WTC11 (cell line): ENCODE measurements at regions not wholly inside any gene's neighbourhood (a gene's known extent, or its start where the extent isn't known, plus 50 kb on each side); places are given as distances from the start of the nearest gene placed in this dataset.

Source experiments
- ATAC-seq: fragments of 200-7000 bp; cut with Tn5 transposase; 2 replicates; pipeline ENCODE4 v1.10.0; 2021; ENCODE audit warnings: mild to moderate bottlenecking, moderate library complexity
- CTCF ChIA-PET: fragments of 300-600 bp; sonication (Branson Sonifier 250); formaldehyde crosslinking; loops from one replicate; lab custom pipeline; 2021; ENCODE audit warnings: antibody characterized with exemption; lab: Charles Lee
- POLR2A ChIA-PET: fragments of 350-600 bp; sonication (Branson Sonifier 250); formaldehyde crosslinking; loops from one replicate; lab custom pipeline; 2021; ENCODE audit warnings: antibody characterized with exemption; lab: Charles Lee
- DNase-seq: peaks from one replicate; pipeline ENCODE4 v3.0.0; 2021; ENCODE audit warnings: low spot score
- H3K27ac Mint-ChIP-seq: 2 replicates; pipeline ENCODE4 v1.8.0; 2021; ENCODE audit warnings: mixed read lengths
- H3K27me3 Mint-ChIP-seq: 2 replicates; pipeline ENCODE4 v1.8.0; 2021; ENCODE audit warnings: low read depth, mild to moderate bottlenecking, moderate library complexity, mixed read lengths
- H3K36me3 Mint-ChIP-seq: 2 replicates; pipeline ENCODE4 v1.8.0; 2021; ENCODE audit warnings: mixed read lengths
- H3K4me1 Mint-ChIP-seq: 2 replicates; pipeline ENCODE4 v1.8.0; 2022; ENCODE audit warnings: mixed read lengths
- H3K4me3 Mint-ChIP-seq: 2 replicates; pipeline ENCODE4 v1.8.0; 2021; ENCODE audit warnings: mild to moderate bottlenecking, moderate library complexity, mixed read lengths
- H3K9me3 Mint-ChIP-seq: 2 replicates; pipeline ENCODE4 v1.8.0; 2021; ENCODE audit warnings: mixed read lengths
- ATF1 ChIP-seq: sonication (generic); formaldehyde crosslinking; IDR thresholded peaks from 2 replicates; pipeline ENCODE4 v1.8.1; 2023; ENCODE audit warnings: mild to moderate bottlenecking, moderate library complexity, missing genetic modification reagents
- CBFB ChIP-seq: sonication (generic); formaldehyde crosslinking; IDR thresholded peaks from 2 replicates; pipeline ENCODE4 v1.8.1; 2022; ENCODE audit warnings: mild to moderate bottlenecking, low read depth, missing genetic modification reagents
- ETV6 ChIP-seq: sonication (generic); formaldehyde crosslinking; IDR thresholded peaks from 2 replicates; pipeline ENCODE4 v1.8.1; 2022; ENCODE audit warnings: mild to moderate bottlenecking, missing genetic modification reagents
- PRRX2 ChIP-seq: fragments of 250-450 bp; sonication (Bioruptor Pico); IDR thresholded peaks from 2 replicates; pipeline ENCODE4 v1.8.0; 2021; ENCODE audit warnings: mild to moderate bottlenecking
- SMAD3 ChIP-seq: sonication (generic); formaldehyde crosslinking; IDR thresholded peaks from 2 replicates; pipeline ENCODE4 v1.8.0; 2022; ENCODE audit warnings: missing genetic modification reagents, mild to moderate bottlenecking, borderline replicate concordance
- SMAD4 ChIP-seq: sonication (generic); formaldehyde crosslinking; IDR thresholded peaks from 2 replicates; pipeline ENCODE4 v1.8.0; 2022; ENCODE audit warnings: mild to moderate bottlenecking, missing genetic modification reagents
- SOX15 ChIP-seq: fragments of 250-450 bp; sonication (Bioruptor Pico); IDR thresholded peaks from 2 replicates; pipeline ENCODE4 v1.9.0; 2021; ENCODE audit warnings: mild to moderate bottlenecking
- TCF7 ChIP-seq: sonication (generic); formaldehyde crosslinking; IDR thresholded peaks from 2 replicates; pipeline ENCODE4 v1.8.0; 2022; ENCODE audit warnings: mild to moderate bottlenecking, low read depth, missing genetic modification reagents, moderate library complexity
- ZBTB21 ChIP-seq: sonication (generic); formaldehyde crosslinking; IDR thresholded peaks from 2 replicates; pipeline ENCODE4 v1.8.1; 2023; ENCODE audit warnings: mild to moderate bottlenecking, missing genetic modification reagents, borderline replicate concordance
- TF ChIP-seq, protein P1 (sequence below): sonication (generic); formaldehyde crosslinking; conservative IDR thresholded peaks from 2 replicates; pipeline ENCODE4 v1.8.1; 2023; ENCODE audit warnings: mild to moderate bottlenecking, low read depth, missing genetic modification reagents, moderate library complexity
- TF ChIP-seq, protein P2 (sequence below): sonication (generic); formaldehyde crosslinking; IDR thresholded peaks from 2 replicates; pipeline ENCODE4 v1.8.0; 2022; ENCODE audit warnings: mild to moderate bottlenecking, missing genetic modification reagents
- TF ChIP-seq, protein P3 (sequence below): sonication (generic); formaldehyde crosslinking; IDR thresholded peaks from 2 replicates; pipeline ENCODE4 v1.8.1; 2022; ENCODE audit warnings: low read depth, missing genetic modification reagents, borderline replicate concordance
- TF ChIP-seq, protein P4 (sequence below): sonication (generic); formaldehyde crosslinking; IDR thresholded peaks from 2 replicates; pipeline ENCODE4 v1.8.1; 2023; ENCODE audit warnings: mild to moderate bottlenecking, missing genetic modification reagents
- TF ChIP-seq, protein P5 (sequence below): sonication (generic); formaldehyde crosslinking; IDR thresholded peaks from 2 replicates; pipeline ENCODE4 v1.8.1; 2023; ENCODE audit warnings: mild to moderate bottlenecking, missing genetic modification reagents, moderate library complexity
- TF ChIP-seq, protein P6 (sequence below): fragments of 250-450 bp; sonication (Bioruptor Pico); IDR thresholded peaks from 2 replicates; pipeline ENCODE4 v1.9.0; 2021; ENCODE audit warnings: mild to moderate bottlenecking
- TF ChIP-seq, protein P7 (sequence below): sonication (generic); formaldehyde crosslinking; IDR thresholded peaks from 2 replicates; pipeline ENCODE4 v1.8.1; 2022; ENCODE audit warnings: missing genetic modification reagents, borderline replicate concordance
- TF ChIP-seq, protein P8 (sequence below): fragments of 250-450 bp; sonication (Bioruptor Pico); IDR thresholded peaks from 2 replicates; pipeline ENCODE4 v1.9.0; 2021; ENCODE audit warnings: mild to moderate bottlenecking, borderline replicate concordance

DNA sequence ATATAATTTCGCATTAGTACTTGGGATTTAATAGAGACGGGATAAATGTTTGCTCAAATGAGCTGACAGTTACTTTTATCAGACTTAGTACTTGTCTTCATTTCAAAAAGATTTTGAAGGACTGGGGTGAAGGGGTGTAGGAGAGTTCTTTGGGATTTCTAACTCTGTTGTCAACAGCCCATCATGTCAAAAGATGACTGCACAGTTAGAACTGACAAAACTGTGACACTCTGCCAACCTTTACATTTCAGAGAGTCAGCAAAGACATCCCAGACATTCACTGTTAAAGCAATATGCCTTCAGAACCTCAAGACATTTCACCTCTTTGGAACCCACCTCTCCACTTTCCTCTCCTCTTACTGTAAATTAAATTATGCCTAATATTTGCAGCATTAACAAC is 285.4 kb upstream of the SPHKAP start (continued):
- TF ChIP-seq, protein P1, sequence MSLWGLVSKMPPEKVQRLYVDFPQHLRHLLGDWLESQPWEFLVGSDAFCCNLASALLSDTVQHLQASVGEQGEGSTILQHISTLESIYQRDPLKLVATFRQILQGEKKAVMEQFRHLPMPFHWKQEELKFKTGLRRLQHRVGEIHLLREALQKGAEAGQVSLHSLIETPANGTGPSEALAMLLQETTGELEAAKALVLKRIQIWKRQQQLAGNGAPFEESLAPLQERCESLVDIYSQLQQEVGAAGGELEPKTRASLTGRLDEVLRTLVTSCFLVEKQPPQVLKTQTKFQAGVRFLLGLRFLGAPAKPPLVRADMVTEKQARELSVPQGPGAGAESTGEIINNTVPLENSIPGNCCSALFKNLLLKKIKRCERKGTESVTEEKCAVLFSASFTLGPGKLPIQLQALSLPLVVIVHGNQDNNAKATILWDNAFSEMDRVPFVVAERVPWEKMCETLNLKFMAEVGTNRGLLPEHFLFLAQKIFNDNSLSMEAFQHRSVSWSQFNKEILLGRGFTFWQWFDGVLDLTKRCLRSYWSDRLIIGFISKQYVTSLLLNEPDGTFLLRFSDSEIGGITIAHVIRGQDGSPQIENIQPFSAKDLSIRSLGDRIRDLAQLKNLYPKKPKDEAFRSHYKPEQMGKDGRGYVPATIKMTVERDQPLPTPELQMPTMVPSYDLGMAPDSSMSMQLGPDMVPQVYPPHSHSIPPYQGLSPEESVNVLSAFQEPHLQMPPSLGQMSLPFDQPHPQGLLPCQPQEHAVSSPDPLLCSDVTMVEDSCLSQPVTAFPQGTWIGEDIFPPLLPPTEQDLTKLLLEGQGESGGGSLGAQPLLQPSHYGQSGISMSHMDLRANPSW: no peak
- TF ChIP-seq, protein P2, sequence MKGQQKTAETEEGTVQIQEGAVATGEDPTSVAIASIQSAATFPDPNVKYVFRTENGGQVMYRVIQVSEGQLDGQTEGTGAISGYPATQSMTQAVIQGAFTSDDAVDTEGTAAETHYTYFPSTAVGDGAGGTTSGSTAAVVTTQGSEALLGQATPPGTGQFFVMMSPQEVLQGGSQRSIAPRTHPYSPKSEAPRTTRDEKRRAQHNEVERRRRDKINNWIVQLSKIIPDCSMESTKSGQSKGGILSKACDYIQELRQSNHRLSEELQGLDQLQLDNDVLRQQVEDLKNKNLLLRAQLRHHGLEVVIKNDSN (CRISPR knock-in tag): no peak

DNA sequence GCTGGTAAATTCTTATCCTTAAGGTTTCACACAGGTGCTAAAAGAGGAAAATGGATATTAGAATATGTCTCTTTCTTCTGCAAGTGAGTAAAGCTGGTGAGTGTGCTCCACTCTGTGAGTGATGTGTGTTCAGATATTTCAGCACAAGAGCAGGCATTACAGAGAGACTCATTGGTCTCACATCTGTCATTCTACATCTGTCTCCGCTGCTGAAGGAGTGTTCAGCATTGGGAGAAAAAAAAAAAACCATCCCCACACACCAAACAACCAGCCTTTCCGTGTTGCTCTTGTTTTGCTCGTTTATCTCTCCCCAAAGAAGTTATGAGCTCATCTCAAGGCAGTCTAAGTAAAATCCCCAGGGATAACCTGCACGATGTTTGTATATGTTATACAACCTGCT is 283.9 kb upstream of the SPHKAP start:
- CTCF ChIA-PET: no interaction called here
- ATAC-seq (no peak), DNase-seq (no peak)
- H3K36me3 Mint-ChIP-seq: peaks cover 11% of the 10 kb centered on the region
- POLR2A ChIA-PET: no interaction called here
- H3K27ac Mint-ChIP-seq: no peak overlapping the region
- no peaks in the 10 kb centered on the region for H3K27me3 Mint-ChIP-seq
- TF ChIP-seq, protein P3, sequence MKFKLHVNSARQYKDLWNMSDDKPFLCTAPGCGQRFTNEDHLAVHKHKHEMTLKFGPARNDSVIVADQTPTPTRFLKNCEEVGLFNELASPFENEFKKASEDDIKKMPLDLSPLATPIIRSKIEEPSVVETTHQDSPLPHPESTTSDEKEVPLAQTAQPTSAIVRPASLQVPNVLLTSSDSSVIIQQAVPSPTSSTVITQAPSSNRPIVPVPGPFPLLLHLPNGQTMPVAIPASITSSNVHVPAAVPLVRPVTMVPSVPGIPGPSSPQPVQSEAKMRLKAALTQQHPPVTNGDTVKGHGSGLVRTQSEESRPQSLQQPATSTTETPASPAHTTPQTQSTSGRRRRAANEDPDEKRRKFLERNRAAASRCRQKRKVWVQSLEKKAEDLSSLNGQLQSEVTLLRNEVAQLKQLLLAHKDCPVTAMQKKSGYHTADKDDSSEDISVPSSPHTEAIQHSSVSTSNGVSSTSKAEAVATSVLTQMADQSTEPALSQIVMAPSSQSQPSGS (CRISPR knock-in tag): no peak
- no peak for TF ChIP-seq ZBTB21 (CRISPR knock-in tag)
- no peak for TF ChIP-seq SOX15 (CRISPR knock-in tag)
- TF ChIP-seq TCF7 (CRISPR knock-in tag): no peak
- TF ChIP-seq, protein P4, sequence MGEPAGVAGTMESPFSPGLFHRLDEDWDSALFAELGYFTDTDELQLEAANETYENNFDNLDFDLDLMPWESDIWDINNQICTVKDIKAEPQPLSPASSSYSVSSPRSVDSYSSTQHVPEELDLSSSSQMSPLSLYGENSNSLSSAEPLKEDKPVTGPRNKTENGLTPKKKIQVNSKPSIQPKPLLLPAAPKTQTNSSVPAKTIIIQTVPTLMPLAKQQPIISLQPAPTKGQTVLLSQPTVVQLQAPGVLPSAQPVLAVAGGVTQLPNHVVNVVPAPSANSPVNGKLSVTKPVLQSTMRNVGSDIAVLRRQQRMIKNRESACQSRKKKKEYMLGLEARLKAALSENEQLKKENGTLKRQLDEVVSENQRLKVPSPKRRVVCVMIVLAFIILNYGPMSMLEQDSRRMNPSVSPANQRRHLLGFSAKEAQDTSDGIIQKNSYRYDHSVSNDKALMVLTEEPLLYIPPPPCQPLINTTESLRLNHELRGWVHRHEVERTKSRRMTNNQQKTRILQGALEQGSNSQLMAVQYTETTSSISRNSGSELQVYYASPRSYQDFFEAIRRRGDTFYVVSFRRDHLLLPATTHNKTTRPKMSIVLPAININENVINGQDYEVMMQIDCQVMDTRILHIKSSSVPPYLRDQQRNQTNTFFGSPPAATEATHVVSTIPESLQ (CRISPR knock-in tag): no peak
- TF ChIP-seq ETV6: no peak
- TF ChIP-seq, protein P5, sequence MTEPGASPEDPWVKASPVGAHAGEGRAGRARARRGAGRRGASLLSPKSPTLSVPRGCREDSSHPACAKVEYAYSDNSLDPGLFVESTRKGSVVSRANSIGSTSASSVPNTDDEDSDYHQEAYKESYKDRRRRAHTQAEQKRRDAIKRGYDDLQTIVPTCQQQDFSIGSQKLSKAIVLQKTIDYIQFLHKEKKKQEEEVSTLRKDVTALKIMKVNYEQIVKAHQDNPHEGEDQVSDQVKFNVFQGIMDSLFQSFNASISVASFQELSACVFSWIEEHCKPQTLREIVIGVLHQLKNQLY (CRISPR knock-in tag): no peak
- TF ChIP-seq SMAD3 (CRISPR knock-in tag): no peak
- no peak for TF ChIP-seq CBFB
- no peak for TF ChIP-seq PRRX2 (CRISPR knock-in tag)
- TF ChIP-seq, protein P6, sequence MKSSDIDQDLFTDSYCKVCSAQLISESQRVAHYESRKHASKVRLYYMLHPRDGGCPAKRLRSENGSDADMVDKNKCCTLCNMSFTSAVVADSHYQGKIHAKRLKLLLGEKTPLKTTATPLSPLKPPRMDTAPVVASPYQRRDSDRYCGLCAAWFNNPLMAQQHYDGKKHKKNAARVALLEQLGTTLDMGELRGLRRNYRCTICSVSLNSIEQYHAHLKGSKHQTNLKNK: no peak
- TF ChIP-seq, protein P7, sequence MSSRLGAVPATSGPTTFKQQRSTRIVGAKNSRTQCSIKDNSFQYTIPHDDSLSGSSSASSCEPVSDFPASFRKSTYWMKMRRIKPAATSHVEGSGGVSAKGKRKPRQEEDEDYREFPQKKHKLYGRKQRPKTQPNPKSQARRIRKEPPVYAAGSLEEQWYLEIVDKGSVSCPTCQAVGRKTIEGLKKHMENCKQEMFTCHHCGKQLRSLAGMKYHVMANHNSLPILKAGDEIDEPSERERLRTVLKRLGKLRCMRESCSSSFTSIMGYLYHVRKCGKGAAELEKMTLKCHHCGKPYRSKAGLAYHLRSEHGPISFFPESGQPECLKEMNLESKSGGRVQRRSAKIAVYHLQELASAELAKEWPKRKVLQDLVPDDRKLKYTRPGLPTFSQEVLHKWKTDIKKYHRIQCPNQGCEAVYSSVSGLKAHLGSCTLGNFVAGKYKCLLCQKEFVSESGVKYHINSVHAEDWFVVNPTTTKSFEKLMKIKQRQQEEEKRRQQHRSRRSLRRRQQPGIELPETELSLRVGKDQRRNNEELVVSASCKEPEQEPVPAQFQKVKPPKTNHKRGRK (CRISPR knock-in tag): no peak
- TF ChIP-seq, protein P8, sequence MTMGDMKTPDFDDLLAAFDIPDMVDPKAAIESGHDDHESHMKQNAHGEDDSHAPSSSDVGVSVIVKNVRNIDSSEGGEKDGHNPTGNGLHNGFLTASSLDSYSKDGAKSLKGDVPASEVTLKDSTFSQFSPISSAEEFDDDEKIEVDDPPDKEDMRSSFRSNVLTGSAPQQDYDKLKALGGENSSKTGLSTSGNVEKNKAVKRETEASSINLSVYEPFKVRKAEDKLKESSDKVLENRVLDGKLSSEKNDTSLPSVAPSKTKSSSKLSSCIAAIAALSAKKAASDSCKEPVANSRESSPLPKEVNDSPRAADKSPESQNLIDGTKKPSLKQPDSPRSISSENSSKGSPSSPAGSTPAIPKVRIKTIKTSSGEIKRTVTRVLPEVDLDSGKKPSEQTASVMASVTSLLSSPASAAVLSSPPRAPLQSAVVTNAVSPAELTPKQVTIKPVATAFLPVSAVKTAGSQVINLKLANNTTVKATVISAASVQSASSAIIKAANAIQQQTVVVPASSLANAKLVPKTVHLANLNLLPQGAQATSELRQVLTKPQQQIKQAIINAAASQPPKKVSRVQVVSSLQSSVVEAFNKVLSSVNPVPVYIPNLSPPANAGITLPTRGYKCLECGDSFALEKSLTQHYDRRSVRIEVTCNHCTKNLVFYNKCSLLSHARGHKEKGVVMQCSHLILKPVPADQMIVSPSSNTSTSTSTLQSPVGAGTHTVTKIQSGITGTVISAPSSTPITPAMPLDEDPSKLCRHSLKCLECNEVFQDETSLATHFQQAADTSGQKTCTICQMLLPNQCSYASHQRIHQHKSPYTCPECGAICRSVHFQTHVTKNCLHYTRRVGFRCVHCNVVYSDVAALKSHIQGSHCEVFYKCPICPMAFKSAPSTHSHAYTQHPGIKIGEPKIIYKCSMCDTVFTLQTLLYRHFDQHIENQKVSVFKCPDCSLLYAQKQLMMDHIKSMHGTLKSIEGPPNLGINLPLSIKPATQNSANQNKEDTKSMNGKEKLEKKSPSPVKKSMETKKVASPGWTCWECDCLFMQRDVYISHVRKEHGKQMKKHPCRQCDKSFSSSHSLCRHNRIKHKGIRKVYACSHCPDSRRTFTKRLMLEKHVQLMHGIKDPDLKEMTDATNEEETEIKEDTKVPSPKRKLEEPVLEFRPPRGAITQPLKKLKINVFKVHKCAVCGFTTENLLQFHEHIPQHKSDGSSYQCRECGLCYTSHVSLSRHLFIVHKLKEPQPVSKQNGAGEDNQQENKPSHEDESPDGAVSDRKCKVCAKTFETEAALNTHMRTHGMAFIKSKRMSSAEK: no peak
- no peak for TF ChIP-seq ATF1 (CRISPR knock-in tag)
- no peak for TF ChIP-seq SMAD4
- H3K4me1 Mint-ChIP-seq: peaks cover 8% of the 10 kb centered on the region
- H3K9me3 Mint-ChIP-seq: peaks cover 27% of the 10 kb centered on the region
- H3K4me3 Mint-ChIP-seq: no peak overlapping the region
